Endothelial cell of umbilical vein (primary cell): ENCODE measurements at regions not wholly inside any gene's neighbourhood (a gene's known extent, or its start where the extent isn't known, plus 50 kb on each side); places are given as distances from the start of the nearest gene placed in this dataset.

ENCODE experiments used
- BruUV-seq: library from RNA; stranded (reverse); fragments of 400-500 nt; replicated peaks from 2 replicates; lab custom pipeline; 2021; lab: Mats Ljungman, UMichigan
- CTCF ChIA-PET: fragments of 300-600, 350-600 bp; sonication (Branson Sonifier 250); formaldehyde crosslinking; loops from one replicate; lab custom pipeline; 2021; ENCODE audit warnings: antibody characterized with exemption, inconsistent platforms; lab: Charles Lee
- POLR2A ChIA-PET: fragments of 300-600, 350-600 bp; sonication (Branson Sonifier 250); formaldehyde crosslinking; loops from one replicate; lab custom pipeline; 2021; ENCODE audit warnings: antibody characterized with exemption, inconsistent platforms; lab: Charles Lee
- DNase-seq: peaks from one replicate; pipeline ENCODE4 v3.0.0-alpha.2; 2011; ENCODE audit warnings: low read depth, low spot score
- FAIRE-seq: peaks from 2 replicates; lab custom pipeline; 2011; peaks lifted over from hg19 to GRCh38; lab: Jason Lieb, UNC
- H2AFZ ChIP-seq: 2 replicates; pipeline ENCODE4 v1.6.0; 2012; ENCODE audit warnings: low read depth, low read length, control low read depth, inconsistent platforms
- H3K27ac ChIP-seq: 2 replicates; pipeline ENCODE4 v1.5.1; 2011; ENCODE audit warnings: low read depth, mild to moderate bottlenecking, control low read depth, low read length, moderate library complexity; ENCODE audit not compliant: insufficient read depth
- H3K27me3 ChIP-seq, 2 experiments: 2 replicates each; pipeline versions ENCODE4 v1.6.0 to v1.6.1; 2011; ENCODE audit warnings: low read length in 2 of 2, mixed read lengths in 1 of 2; ENCODE audit not compliant: control insufficient read depth in 2 of 2, insufficient read depth in 2 of 2
- H3K36me3 ChIP-seq, 2 experiments: 2 replicates in 1 of 2; 3 replicates in 1 of 2; pipeline ENCODE4 v1.5.1; 2011; ENCODE audit warnings: low read length in 2 of 2, mild to moderate bottlenecking in 1 of 2, moderate library complexity in 1 of 2; ENCODE audit not compliant: control insufficient read depth in 2 of 2, insufficient read depth in 2 of 2; ENCODE audit errors: extremely low read depth in 1 of 2
- H3K4me1 ChIP-seq: 3 replicates; pipeline ENCODE4 v1.5.1; 2011; ENCODE audit warnings: mild to moderate bottlenecking, low read length; ENCODE audit not compliant: control insufficient read depth, insufficient read depth; ENCODE audit errors: extremely low read depth
- H3K4me2 ChIP-seq: 2 replicates; pipeline ENCODE4 v1.6.1; 2011; ENCODE audit warnings: low read length, control low read depth, mixed read lengths; ENCODE audit not compliant: insufficient read depth
- H3K4me3 ChIP-seq, 3 experiments: fragments of 200-600 bp in 1 of 3; sonication (generic), shearing (Covaris generic) in 1 of 3; replicated peaks in 1 of 3; 2 replicates each; pipeline ENCODE4 v1.5.1; 2011 to 2016; ENCODE audit warnings: control low read depth in 3 of 3, low read length in 3 of 3, mild to moderate bottlenecking in 2 of 3, inconsistent platforms in 1 of 3, low read depth in 1 of 3, moderate library complexity in 1 of 3; ENCODE audit not compliant: insufficient read depth in 1 of 3
- H3K79me2 ChIP-seq: 2 replicates; pipeline ENCODE4 v1.6.0; 2012; ENCODE audit warnings: low read length, inconsistent platforms; ENCODE audit not compliant: control insufficient read depth, insufficient read depth
- H3K9ac ChIP-seq: replicated peaks from 2 replicates; pipeline ENCODE3; 2011; ENCODE audit warnings: low read length, control low read depth; ENCODE audit not compliant: insufficient read depth; ENCODE audit errors: extremely low read depth
- H3K9me1 ChIP-seq: replicated peaks from 3 replicates; pipeline ENCODE4 v1.6.0; 2011; ENCODE audit warnings: mild to moderate bottlenecking, low read length; ENCODE audit not compliant: control insufficient read depth, insufficient read depth; ENCODE audit errors: extremely low read depth
- H3K9me3 ChIP-seq: replicated peaks from 2 replicates; pipeline ENCODE4 v1.5.1; 2012; ENCODE audit warnings: low read length, inconsistent platforms; ENCODE audit not compliant: control insufficient read depth, insufficient read depth
- H4K20me1 ChIP-seq: replicated peaks from 2 replicates; pipeline ENCODE3; 2011; ENCODE audit warnings: mild to moderate bottlenecking, low read length; ENCODE audit not compliant: control insufficient read depth, insufficient read depth; ENCODE audit errors: extremely low read depth
- CTCF ChIP-seq, 2 donors: IDR thresholded peaks; 1 replicate in 1 of 2; 2 replicates in 1 of 2; pipeline ENCODE4 v1.5.1; 2011; ENCODE audit warnings: low read length in 2 of 2, mild to moderate bottlenecking in 2 of 2, moderate library complexity in 2 of 2, control low read depth in 1 of 2, inconsistent platforms in 1 of 2, low read depth in 1 of 2; ENCODE audit not compliant: insufficient read depth in 1 of 2; ENCODE audit errors: extremely low read depth in 1 of 2
- EZH2 ChIP-seq: IDR thresholded peaks from 2 replicates; pipeline ENCODE4 v1.6.1; 2012; ENCODE audit warnings: borderline replicate concordance, low read depth, mild to moderate bottlenecking, moderate library complexity, low read length, inconsistent platforms; ENCODE audit not compliant: severe bottlenecking
- GATA2 ChIP-seq: IDR thresholded peaks from 2 replicates; pipeline ENCODE4 v1.7.0; 2011; ENCODE audit warnings: low read depth, mild to moderate bottlenecking, moderate library complexity, mixed read lengths, low read length; ENCODE audit not compliant: insufficient read length, insufficient read depth
- JUN ChIP-seq: IDR thresholded peaks from 2 replicates; pipeline ENCODE4 v1.6.1; 2011; ENCODE audit warnings: borderline replicate concordance, low read depth; ENCODE audit not compliant: insufficient read length, insufficient read depth
- MYC ChIP-seq: IDR thresholded peaks from one replicate; pipeline ENCODE4 v1.6.1; 2011; ENCODE audit warnings: mild to moderate bottlenecking, low read depth, low read length
- dilution Hi-C: fragments of 300-500 bp; cut with MboI; formaldehyde crosslinking; loops from one replicate; pipeline ENCODE4 v1.15.0; 2019; ENCODE audit warnings: low sequenced_read_pairs; ENCODE audit not compliant: extremely low pct_ligation_motif_present
- intact Hi-C: fragments of 100-400 bp; cut with micrococcal nuclease; formaldehyde crosslinking; loops from one replicate; pipeline ENCODE4 v1.10.0; 2022
- TF ChIP-seq, protein P1 (sequence below): IDR thresholded peaks from 2 replicates; pipeline ENCODE4 v1.6.1; 2011; ENCODE audit not compliant: insufficient read depth, insufficient read length

- POLR2A ChIA-PET: no interaction called here
- no peak for TF ChIP-seq MYC
- no peak for TF ChIP-seq GATA2
- TF ChIP-seq JUN: no peak
- TF ChIP-seq, protein P1, sequence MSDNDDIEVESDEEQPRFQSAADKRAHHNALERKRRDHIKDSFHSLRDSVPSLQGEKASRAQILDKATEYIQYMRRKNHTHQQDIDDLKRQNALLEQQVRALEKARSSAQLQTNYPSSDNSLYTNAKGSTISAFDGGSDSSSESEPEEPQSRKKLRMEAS: no peak
- no peak for TF ChIP-seq EZH2
- TF ChIP-seq CTCF (IDR thresholded peaks at IDR 0.05; ENCODE audit: extremely low read depth in 1 of 2, insufficient read depth in 1 of 2, low read depth in 1 of 2, low read length in 2 of 2): no peak
- no peak overlapping the region for H3K4me3 ChIP-seq
- no peak overlapping the region for H2AFZ ChIP-seq
- H3K79me2 ChIP-seq: no peaks in the 10 kb centered on the region
- BruUV-seq: no TSS peak
- DNase-seq (no peak), FAIRE-seq (no peak)
- no peaks in the 10 kb centered on the region for H4K20me1 ChIP-seq
- H3K27me3 ChIP-seq: no peaks in the 10 kb centered on the region
- no peaks in the 10 kb centered on the region for H3K9me1 ChIP-seq
- CTCF ChIA-PET: no interaction called here
- no peaks in the 10 kb centered on the region for H3K4me1 ChIP-seq
- no peaks in the 10 kb centered on the region for H3K9me3 ChIP-seq
- dilution Hi-C loops (no loop called here), intact Hi-C loops (no loop called here)
- H3K36me3 ChIP-seq: no peaks in the 10 kb centered on the region
- H3K4me2 ChIP-seq: no peak overlapping the region
- no peak overlapping the region for H3K9ac ChIP-seq
- no peak overlapping the region for H3K27ac ChIP-seq
These were observed 231.3 kb upstream of the B3GAT1 start for GRCh38 chr11:134643115-134644012.
